ENCODE measurements at regions not wholly inside any gene's neighbourhood (a gene's known extent, or its start where the extent isn't known, plus 50 kb on each side); places are given as distances from the start of the nearest gene placed in this dataset.
"Not testable (repeated sequence)": the region's sequence is repeated elsewhere in the genome, so short reads cannot be mapped to it uniquely, and the experiment has no call there.

GRCh38 chr14:86798330-86798729 is 1194.7 kb downstream of the GALC start:
- H3K9me3 ChIP-seq (ENCODE audit: low read depth, low read length): no peaks in the 10 kb centered on the region
- H3K27me3 ChIP-seq (ENCODE audit: insufficient read depth, low read length): no peaks in the 10 kb centered on the region
- peaks cover 11% of the 10 kb centered on the region for H3K4me1 ChIP-seq (ENCODE audit: insufficient read depth, low read length)
- H3K4me3 ChIP-seq (ENCODE audit: low read length): no peak overlapping the region

GRCh38 chr14:86797075-86797351 is 1196.0 kb downstream of the GALC start:
- Histone ChIP-seq H3K9me3 (ENCODE audit: low read depth, low read length) (no peaks in the 10 kb centered on the region), H3K27me3 (ENCODE audit: insufficient read depth, low read length) (no peaks in the 10 kb centered on the region), H3K4me1 (ENCODE audit: insufficient read depth, low read length) (peaks cover 11% of the 10 kb centered on the region), H3K4me3 (ENCODE audit: low read length) (no peak overlapping the region)

GRCh38 chr14:86796221-86797074 is 1196.5 kb downstream of the GALC start:
- H3K4me1 ChIP-seq (ENCODE audit: insufficient read depth, low read length): peaks cover 11% of the 10 kb centered on the region
- no peaks in the 10 kb centered on the region for H3K27me3 ChIP-seq (ENCODE audit: insufficient read depth, low read length)
- H3K4me3 ChIP-seq (ENCODE audit: low read length): no peak overlapping the region
- no peaks in the 10 kb centered on the region for H3K9me3 ChIP-seq (ENCODE audit: low read depth, low read length)

GRCh38 chr14:86794689-86795088 is 1198.3 kb downstream of the GALC start:
- Histone ChIP-seq H3K9me3 (ENCODE audit: low read depth, low read length) (no peaks in the 10 kb centered on the region), H3K4me1 (ENCODE audit: insufficient read depth, low read length) (peaks cover 11% of the 10 kb centered on the region), H3K4me3 (ENCODE audit: low read length) (no peak overlapping the region), H3K27me3 (ENCODE audit: insufficient read depth, low read length) (no peaks in the 10 kb centered on the region)

GRCh38 chr14:86790408-86791364 is 1202.3 kb downstream of the GALC start:
- no peak overlapping the region for H3K4me3 ChIP-seq (ENCODE audit: low read length)
- H3K27me3 ChIP-seq (ENCODE audit: insufficient read depth, low read length): no peaks in the 10 kb centered on the region
- H3K4me1 ChIP-seq (ENCODE audit: insufficient read depth, low read length): no peaks in the 10 kb centered on the region
- no peaks in the 10 kb centered on the region for H3K9me3 ChIP-seq (ENCODE audit: low read depth, low read length)

GRCh38 chr14:86788224-86788623 is 1204.8 kb downstream of the GALC start:
- H3K27me3 ChIP-seq (ENCODE audit: insufficient read depth, low read length): no peaks in the 10 kb centered on the region
- no peaks in the 10 kb centered on the region for H3K9me3 ChIP-seq (ENCODE audit: low read depth, low read length)
- no peak overlapping the region for H3K4me3 ChIP-seq (ENCODE audit: low read length)
- no peaks in the 10 kb centered on the region for H3K4me1 ChIP-seq (ENCODE audit: insufficient read depth, low read length)

GRCh38 chr14:86787717-86788116 is 1205.3 kb downstream of the GALC start:
- no peak overlapping the region for H3K4me3 ChIP-seq (ENCODE audit: low read length)
- H3K4me1 ChIP-seq (ENCODE audit: insufficient read depth, low read length): no peaks in the 10 kb centered on the region
- no peaks in the 10 kb centered on the region for H3K9me3 ChIP-seq (ENCODE audit: low read depth, low read length)
- H3K27me3 ChIP-seq (ENCODE audit: insufficient read depth, low read length): no peaks in the 10 kb centered on the region

GRCh38 chr14:86782092-86782580 is 1210.8 kb downstream of the GALC start:
- Histone ChIP-seq H3K9me3 (ENCODE audit: low read depth, low read length) (no peaks in the 10 kb centered on the region), H3K4me1 (ENCODE audit: insufficient read depth, low read length) (no peaks in the 10 kb centered on the region), H3K4me3 (ENCODE audit: low read length) (no peak overlapping the region), H3K27me3 (ENCODE audit: insufficient read depth, low read length) (no peaks in the 10 kb centered on the region)

- Histone ChIP-seq H3K27me3 (ENCODE audit: insufficient read depth, low read length) (no peaks in the 10 kb centered on the region), H3K9me3 (ENCODE audit: low read depth, low read length) (no peaks in the 10 kb centered on the region), H3K4me3 (ENCODE audit: low read length) (no peak overlapping the region), H3K4me1 (ENCODE audit: insufficient read depth, low read length) (no peaks in the 10 kb centered on the region)
Observed at GRCh38 chr14:86780876-86781510, 1212.0 kb downstream of the GALC start.

- Histone ChIP-seq H3K4me3 (ENCODE audit: low read length) (no peak overlapping the region), H3K27me3 (ENCODE audit: insufficient read depth, low read length) (no peaks in the 10 kb centered on the region), H3K4me1 (ENCODE audit: insufficient read depth, low read length) (no peaks in the 10 kb centered on the region), H3K9me3 (ENCODE audit: low read depth, low read length) (no peaks in the 10 kb centered on the region)
Observed at GRCh38 chr14:86780461-86780860, 1212.5 kb downstream of the GALC start.

GRCh38 chr14:86779416-86779815 is 1213.6 kb downstream of the GALC start:
- Histone ChIP-seq H3K4me3 (ENCODE audit: low read length) (no peak overlapping the region), H3K27me3 (ENCODE audit: insufficient read depth, low read length) (no peaks in the 10 kb centered on the region)

GRCh38 chr14:86777963-86778602 is 1214.9 kb downstream of the GALC start:
- Histone ChIP-seq H3K9me3 (ENCODE audit: low read depth, low read length) (no peaks in the 10 kb centered on the region), H3K4me3 (ENCODE audit: low read length) (no peak overlapping the region), H3K4me1 (ENCODE audit: insufficient read depth, low read length) (no peaks in the 10 kb centered on the region), H3K27me3 (ENCODE audit: insufficient read depth, low read length) (no peaks in the 10 kb centered on the region)

More at GRCh38 chr14:86779416-86779815, 1213.6 kb downstream of the GALC start:
- Histone ChIP-seq H3K4me1 (ENCODE audit: insufficient read depth, low read length) (no peaks in the 10 kb centered on the region), H3K9me3 (ENCODE audit: low read depth, low read length) (no peaks in the 10 kb centered on the region)

GRCh38 chr14:86775896-86776295 is 1217.1 kb downstream of the GALC start:
- H3K4me1 ChIP-seq (ENCODE audit: insufficient read depth, low read length); H3K4me3 ChIP-seq (ENCODE audit: low read length); H3K27me3 ChIP-seq (ENCODE audit: insufficient read depth, low read length); H3K9me3 ChIP-seq (ENCODE audit: low read depth, low read length): not testable (repeated sequence)

- Histone ChIP-seq H3K9me3 (ENCODE audit: low read depth, low read length) (no peaks in the 10 kb centered on the region), H3K4me1 (ENCODE audit: insufficient read depth, low read length) (no peaks in the 10 kb centered on the region), H3K27me3 (ENCODE audit: insufficient read depth, low read length) (no peaks in the 10 kb centered on the region), H3K4me3 (ENCODE audit: low read length) (no peak overlapping the region)
Observed at GRCh38 chr14:86774916-86775315, 1218.1 kb downstream of the GALC start.
